HAP-1 (cell line): ENCODE measurements at regions not wholly inside any gene's neighbourhood (a gene's known extent, or its start where the extent isn't known, plus 50 kb on each side); places are given as distances from the start of the nearest gene placed in this dataset.

Source experiments
- DNase-seq, 2 experiments: peaks; one replicate each; pipeline ENCODE4 v3.0.0-alpha.2; 2016 to 2020; ENCODE audit warnings: low spot score in 2 of 2
- H3K27me3 ChIP-seq: fragments of 250-450 bp; sonication (Bioruptor Pico); 2 replicates; pipeline ENCODE4 v1.5.1; 2020; ENCODE audit warnings: low read depth, mild to moderate bottlenecking, moderate library complexity
- H3K36me3 ChIP-seq: fragments of 250-450 bp; sonication (Bioruptor Pico); replicated peaks from 2 replicates; pipeline ENCODE4 v1.5.1; 2020; ENCODE audit warnings: mild to moderate bottlenecking
- H3K4me1 ChIP-seq: fragments of 250-450 bp; sonication (Bioruptor Pico); 2 replicates; pipeline ENCODE4 v1.5.1; 2020; ENCODE audit warnings: mild to moderate bottlenecking
- H3K4me3 ChIP-seq: fragments of 250-450 bp; sonication (Bioruptor Pico); 2 replicates; pipeline ENCODE4 v1.5.1; 2020; ENCODE audit warnings: mild to moderate bottlenecking, moderate library complexity
- H3K9me3 ChIP-seq: fragments of 250-450 bp; sonication (Bioruptor Pico); 2 replicates; pipeline ENCODE4 v1.5.1; 2020; ENCODE audit warnings: mild to moderate bottlenecking, moderate library complexity
- in situ Hi-C: fragments of 300-500 bp; cut with MboI; formaldehyde crosslinking; loops from 3 replicates; pipeline ENCODE4 v1.14.3; 2020; ENCODE audit warnings: low sequenced_read_pairs, inconsistent platforms, mixed read lengths

DNA sequence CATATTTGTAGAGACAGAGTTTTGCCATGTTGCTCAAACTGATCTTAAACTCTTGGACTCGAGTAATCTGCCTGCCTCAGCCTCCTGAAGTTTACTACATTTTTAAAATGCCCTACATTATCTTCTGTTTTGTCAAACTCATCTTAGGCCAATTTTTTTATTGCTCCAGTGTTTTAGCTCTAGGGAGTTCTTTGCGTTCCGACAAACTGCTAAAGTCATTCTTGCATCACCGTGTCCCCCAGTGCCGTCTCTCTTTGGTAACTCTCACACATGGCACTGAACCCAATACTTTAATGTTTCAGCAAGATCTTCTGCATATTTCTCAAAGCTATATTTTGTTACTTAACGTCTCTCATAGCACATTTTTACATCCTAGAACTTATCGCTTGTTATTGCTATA, 440.9 kb upstream of the NRXN1 start:
- no peaks in the 10 kb centered on the region for H3K4me1 ChIP-seq
- no peak overlapping the region for H3K4me3 ChIP-seq
- no peaks in the 10 kb centered on the region for H3K9me3 ChIP-seq
- no peaks in the 10 kb centered on the region for H3K27me3 ChIP-seq
- in situ Hi-C loops = no loop called here
- no peaks in the 10 kb centered on the region for H3K36me3 ChIP-seq
- DNase-seq = no peak

DNA sequence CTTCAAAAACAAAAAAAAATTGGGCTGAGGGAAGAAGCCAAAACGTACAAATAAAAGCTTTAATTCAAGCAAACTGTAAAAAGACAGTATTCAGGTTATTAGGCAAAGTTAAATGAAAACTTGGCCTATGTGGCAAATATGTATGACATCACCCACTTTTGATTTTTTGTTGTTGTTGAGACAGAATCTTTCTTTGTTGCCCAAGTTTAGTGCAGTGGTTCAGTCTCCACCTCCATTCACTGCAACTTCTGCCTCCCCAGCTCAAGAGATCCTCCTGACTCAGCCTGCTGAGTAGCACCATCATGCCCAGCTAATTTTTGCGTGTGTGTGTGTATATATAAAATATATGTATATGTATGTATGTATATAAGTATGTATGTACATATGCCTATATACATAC, 440.4 kb upstream of the NRXN1 start:
- in situ Hi-C loops = no loop called here
- Histone ChIP-seq H3K9me3 (no peaks in the 10 kb centered on the region), H3K4me3 (no peak overlapping the region), H3K4me1 (no peaks in the 10 kb centered on the region), H3K27me3 (no peaks in the 10 kb centered on the region), H3K36me3 (no peaks in the 10 kb centered on the region)
- DNase-seq = no peak

DNA sequence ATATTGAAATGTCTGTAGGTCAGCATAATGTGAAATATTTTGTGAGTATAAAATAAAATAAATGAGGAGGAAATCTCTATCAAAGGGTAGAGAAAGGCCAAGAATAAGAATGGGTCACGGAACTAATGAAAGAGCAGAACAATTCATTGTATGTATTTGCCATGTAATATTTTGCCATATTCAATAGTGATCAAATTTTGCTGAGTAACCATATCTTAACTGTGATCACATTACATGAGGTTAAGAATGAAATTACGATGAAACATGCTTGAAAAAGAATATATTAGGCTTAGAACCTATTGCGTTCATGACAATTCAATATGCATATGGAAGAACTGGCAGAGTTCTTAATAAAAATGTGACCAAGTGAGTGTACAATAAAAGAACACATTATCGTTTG, 437.2 kb upstream of the NRXN1 start:
- in situ Hi-C loops = no loop called here
- no peak overlapping the region for H3K4me3 ChIP-seq
- no peaks in the 10 kb centered on the region for H3K9me3 ChIP-seq
- no peak for DNase-seq
- no peaks in the 10 kb centered on the region for H3K36me3 ChIP-seq
- H3K27me3 ChIP-seq = no peaks in the 10 kb centered on the region
- no peaks in the 10 kb centered on the region for H3K4me1 ChIP-seq

DNA sequence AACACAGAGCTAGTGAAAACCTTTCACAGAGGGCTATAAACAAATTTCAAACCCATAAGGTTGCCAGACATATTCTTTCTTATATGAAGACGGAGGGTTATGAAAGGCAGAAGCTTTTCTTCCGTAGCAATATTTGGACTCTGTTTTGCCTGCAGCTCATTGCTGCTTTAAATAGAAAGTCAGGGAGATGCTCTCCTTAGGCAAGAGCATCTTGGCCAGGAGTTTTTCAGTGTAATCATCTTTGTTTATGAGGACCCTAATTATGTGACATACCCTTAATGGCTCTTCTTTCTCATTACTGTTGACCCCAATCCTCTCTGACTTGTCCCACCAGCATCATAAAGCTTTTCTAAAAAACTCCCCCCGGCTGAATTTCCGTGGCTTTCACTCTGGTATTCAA, 433.4 kb upstream of the NRXN1 start:
- no peaks in the 10 kb centered on the region for H3K27me3 ChIP-seq
- no peak overlapping the region for H3K4me3 ChIP-seq
- in situ Hi-C loops = no loop called here
- no peaks in the 10 kb centered on the region for H3K4me1 ChIP-seq
- no peaks in the 10 kb centered on the region for H3K9me3 ChIP-seq
- DNase-seq = no peak
- H3K36me3 ChIP-seq = no peaks in the 10 kb centered on the region

DNA sequence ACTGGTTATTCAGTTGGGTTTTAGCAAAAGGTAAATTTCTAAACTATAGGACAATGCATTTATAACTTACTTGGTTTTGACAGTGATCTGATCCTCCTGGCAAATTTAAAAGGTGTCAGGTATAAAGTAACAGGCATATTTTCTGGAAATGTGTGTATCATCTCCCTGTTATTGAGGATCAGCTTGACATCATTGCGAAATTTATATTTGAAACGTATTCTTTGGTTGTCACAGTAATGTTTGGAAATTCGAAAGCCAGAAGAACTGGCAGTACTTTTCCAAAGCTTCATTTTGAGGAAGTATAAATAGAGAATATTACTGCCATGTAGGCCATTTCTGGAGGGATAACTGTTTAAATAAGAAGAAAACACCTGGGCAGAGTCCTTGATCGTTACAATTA, 422.2 kb upstream of the NRXN1 start:
- in situ Hi-C loops = no loop called here
- Histone ChIP-seq H3K9me3 (no peaks in the 10 kb centered on the region), H3K4me3 (no peak overlapping the region), H3K27me3 (no peaks in the 10 kb centered on the region), H3K4me1 (no peaks in the 10 kb centered on the region), H3K36me3 (no peaks in the 10 kb centered on the region)
- no peak for DNase-seq

DNA sequence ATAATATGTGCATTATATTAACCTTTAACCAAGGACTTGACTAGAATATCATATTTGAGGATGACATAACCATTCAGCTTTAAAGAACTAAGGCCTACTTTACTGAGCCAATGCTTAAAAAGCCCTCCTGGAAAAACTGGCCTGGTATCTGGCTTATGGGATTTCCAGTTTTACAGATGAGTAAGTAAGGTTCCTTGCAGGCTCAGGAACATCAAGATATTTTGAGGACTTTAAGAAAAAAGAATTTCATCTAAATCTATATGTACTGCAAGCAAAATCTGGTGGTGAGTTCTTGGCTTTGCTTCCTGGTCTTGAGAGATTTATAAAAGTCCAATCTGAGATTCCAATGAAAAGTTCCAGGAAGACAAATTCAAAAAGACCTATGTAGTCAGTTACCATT, 417.0 kb upstream of the NRXN1 start:
- no peak for DNase-seq
- Histone ChIP-seq H3K9me3 (no peaks in the 10 kb centered on the region), H3K4me3 (no peak overlapping the region), H3K27me3 (no peaks in the 10 kb centered on the region), H3K4me1 (no peaks in the 10 kb centered on the region), H3K36me3 (no peaks in the 10 kb centered on the region)
- in situ Hi-C loops = no loop called here

DNA sequence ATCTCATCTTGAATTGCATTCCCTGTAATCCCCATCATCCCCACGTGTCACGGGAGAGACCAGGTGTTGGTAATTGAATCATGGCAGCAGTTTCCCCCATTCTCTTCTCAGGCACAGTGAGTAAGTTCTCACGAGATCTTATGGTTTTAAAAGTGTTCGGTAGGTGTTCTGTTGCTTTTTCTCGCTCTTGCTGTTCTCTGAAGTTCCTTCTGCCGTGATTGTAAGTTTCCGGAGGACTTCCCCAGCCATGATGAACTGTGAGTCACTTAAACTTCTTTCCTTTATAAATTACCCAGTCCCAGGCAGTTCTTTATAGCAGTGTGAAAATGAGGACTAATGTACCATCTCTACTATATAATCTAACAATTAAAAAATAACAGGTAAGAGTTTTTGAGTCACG, 409.9 kb upstream of the NRXN1 start:
- Histone ChIP-seq H3K36me3 (no peaks in the 10 kb centered on the region), H3K9me3 (no peaks in the 10 kb centered on the region), H3K4me3 (no peak overlapping the region), H3K27me3 (no peaks in the 10 kb centered on the region), H3K4me1 (no peaks in the 10 kb centered on the region)
- in situ Hi-C loops = no loop called here
- no peak for DNase-seq

DNA sequence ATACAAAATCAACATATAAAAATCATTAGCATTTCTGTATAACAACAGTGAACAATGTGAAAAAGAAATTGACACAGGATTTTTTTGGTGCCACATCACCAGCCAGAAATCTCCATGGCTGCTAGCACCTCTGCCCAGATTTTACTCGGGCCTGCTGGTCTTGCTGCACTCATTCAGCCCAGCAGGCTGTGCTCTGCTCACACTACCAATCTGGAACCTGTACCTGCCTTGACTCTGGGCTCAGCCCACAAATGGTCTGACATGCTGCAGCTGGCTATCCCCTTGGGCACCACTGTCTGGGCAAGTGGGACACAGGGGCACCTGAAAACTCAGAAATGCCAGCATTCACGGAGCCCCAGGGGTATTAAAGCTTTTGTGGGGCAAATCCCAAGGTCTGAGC, 392.5 kb upstream of the NRXN1 start:
- in situ Hi-C loops = no loop called here
- Histone ChIP-seq H3K4me1 (no peaks in the 10 kb centered on the region; the same call in none of the 2 replicates), H3K4me3 (no peak overlapping the region), H3K9me3 (no peaks in the 10 kb centered on the region), H3K36me3 (no peaks in the 10 kb centered on the region), H3K27me3 (no peaks in the 10 kb centered on the region)
- peak in 1 of 2 experiments; percentile 20 for DNase-seq

DNA sequence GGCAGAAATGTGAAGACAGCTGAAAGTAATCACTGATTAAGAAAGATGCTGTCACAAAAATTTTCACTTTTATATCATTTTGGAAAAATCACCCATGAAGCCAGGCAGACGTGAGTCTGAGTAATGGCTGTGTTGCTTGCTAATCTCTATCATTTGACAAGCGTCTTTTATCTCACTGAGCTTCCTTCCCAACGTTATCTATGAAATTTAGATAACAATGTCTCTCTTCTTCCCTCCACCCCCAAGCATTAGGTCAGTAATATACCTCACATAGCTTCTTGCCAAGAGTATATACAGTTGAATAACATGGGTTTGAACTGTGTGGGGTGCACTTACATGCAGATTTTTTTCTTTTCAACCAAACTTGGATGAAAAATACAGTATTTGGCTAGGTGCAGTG, 388.6 kb upstream of the NRXN1 start:
- Histone ChIP-seq H3K9me3 (no peaks in the 10 kb centered on the region), H3K4me1 (no peaks in the 10 kb centered on the region; the same call in none of the 2 replicates), H3K27me3 (no peaks in the 10 kb centered on the region), H3K4me3 (no peak overlapping the region), H3K36me3 (no peaks in the 10 kb centered on the region)
- in situ Hi-C loops = no loop called here
- DNase-seq = no peak

DNA sequence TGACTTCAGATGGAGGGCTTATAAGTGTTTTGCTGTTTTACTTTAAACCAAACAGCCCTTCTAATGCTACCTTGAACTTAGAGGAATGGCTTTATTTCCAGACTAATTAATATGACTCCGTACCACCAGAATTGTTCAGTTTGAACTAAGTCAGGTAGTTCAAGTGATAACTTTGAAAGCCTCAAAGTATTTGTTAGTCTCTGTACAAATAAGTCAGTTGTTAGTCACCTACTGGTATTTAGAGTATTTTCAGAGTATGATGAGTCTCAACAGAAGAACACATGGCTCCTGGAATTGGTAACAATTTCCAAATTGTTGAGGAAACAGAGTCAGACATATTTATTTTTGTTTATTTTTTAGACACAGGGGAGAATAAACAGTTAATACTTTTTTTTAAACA, 381.8 kb upstream of the NRXN1 start:
- peaks cover 19% of the 10 kb centered on the region for H3K4me1 ChIP-seq
- H3K4me3 ChIP-seq = no peak overlapping the region
- no peaks in the 10 kb centered on the region for H3K36me3 ChIP-seq
- H3K27me3 ChIP-seq = no peaks in the 10 kb centered on the region
- no peak for DNase-seq
- H3K9me3 ChIP-seq = no peaks in the 10 kb centered on the region
- in situ Hi-C loops = no loop called here

DNA sequence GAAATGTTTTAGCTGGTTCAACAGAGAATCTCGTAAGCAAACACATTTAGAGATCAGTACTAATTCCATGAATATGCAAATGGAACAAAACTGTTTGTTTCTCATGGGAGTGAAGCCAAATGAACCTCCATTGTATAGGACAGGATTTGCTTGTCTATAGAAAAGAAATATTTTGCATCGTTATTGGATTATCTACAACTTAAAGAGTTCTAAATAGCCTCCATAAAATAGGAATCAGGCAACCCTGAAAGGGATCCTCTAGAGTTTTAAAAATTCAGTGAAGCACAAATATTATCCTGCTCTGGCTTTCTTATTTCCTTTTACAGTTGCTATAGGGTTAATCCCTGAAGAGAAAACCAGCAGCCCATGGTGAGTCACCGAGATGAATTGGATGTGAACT, 378.4 kb upstream of the NRXN1 start:
- DNase-seq = peak; percentile 48 to 96
- in situ Hi-C loops = no loop called here
- H3K9me3 ChIP-seq = no peaks in the 10 kb centered on the region
- H3K36me3 ChIP-seq = no peaks in the 10 kb centered on the region
- H3K27me3 ChIP-seq = no peaks in the 10 kb centered on the region
- no peak overlapping the region for H3K4me3 ChIP-seq
- H3K4me1 ChIP-seq = peaks cover 19% of the 10 kb centered on the region

DNA sequence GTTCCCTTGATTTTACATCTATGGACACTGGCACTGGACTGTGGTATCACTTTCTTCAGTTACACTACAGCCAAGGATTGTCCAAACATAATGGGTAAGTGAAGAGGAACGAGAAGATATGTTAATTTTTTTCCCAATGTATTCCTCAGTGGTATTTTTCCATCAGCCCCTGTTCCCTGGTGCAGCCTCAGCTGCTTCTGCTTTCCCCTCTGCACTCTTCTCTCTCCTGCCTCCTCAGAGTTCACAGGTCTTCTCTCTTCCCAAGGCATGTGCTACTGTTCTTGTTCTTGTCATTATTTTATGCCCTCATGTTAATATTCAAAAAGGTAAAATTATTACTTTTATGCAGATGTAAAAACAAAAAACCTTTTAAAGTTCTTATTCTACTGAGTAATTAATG, 378.0 kb upstream of the NRXN1 start:
- H3K4me3 ChIP-seq = no peak overlapping the region
- no peaks in the 10 kb centered on the region for H3K27me3 ChIP-seq
- no peaks in the 10 kb centered on the region for H3K9me3 ChIP-seq
- peaks cover 19% of the 10 kb centered on the region for H3K4me1 ChIP-seq
- no peaks in the 10 kb centered on the region for H3K36me3 ChIP-seq
- in situ Hi-C loops = no loop called here
- peak; percentile 45 to 52 for DNase-seq

DNA sequence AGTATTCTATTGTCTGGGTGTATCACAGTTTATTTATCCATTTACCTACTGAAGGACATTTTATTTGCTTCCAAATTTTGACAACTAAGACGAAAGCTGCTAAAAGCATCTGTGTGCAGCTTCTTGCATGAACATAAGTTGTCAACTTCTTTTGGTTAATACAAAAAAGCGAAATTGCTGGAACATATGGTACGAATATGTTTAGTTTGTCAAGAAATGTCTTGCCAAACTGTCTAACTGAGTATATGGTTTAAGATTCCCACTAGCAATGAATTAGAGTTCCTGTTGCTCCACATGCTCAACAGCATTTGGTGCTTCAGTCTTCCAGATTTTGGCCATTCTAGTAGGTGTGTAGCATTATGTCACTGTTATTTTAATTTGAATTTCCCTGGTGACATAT, 372.3 kb upstream of the NRXN1 start:
- Histone ChIP-seq H3K4me1 (no peaks in the 10 kb centered on the region), H3K36me3 (no peaks in the 10 kb centered on the region), H3K27me3 (no peaks in the 10 kb centered on the region), H3K4me3 (no peak overlapping the region), H3K9me3 (no peaks in the 10 kb centered on the region)
- in situ Hi-C loops = no loop called here
- DNase-seq = no peak

DNA sequence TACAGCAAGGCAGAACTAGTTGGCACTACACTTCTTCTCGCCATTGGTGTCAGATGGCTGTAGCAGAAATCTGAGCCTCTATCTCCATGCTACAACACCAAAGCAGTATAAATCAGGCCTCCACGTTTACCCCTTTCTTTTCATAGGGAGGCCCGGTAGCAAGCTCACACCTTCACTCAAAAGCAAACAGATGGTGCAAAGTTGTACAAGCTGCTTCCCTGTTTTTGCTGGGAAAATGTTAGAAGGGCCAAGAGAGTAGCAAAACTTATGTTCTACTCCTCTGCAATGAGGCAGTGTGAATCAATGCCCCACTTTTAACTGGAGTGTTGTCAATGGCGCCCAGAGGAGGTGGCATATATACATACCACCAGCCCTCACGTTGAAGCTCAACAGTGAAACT, 369.6 kb upstream of the NRXN1 start:
- in situ Hi-C loops = no loop called here
- Histone ChIP-seq H3K36me3 (no peaks in the 10 kb centered on the region), H3K4me1 (no peaks in the 10 kb centered on the region), H3K9me3 (no peaks in the 10 kb centered on the region), H3K4me3 (no peak overlapping the region), H3K27me3 (no peaks in the 10 kb centered on the region)
- DNase-seq = no peak

DNA sequence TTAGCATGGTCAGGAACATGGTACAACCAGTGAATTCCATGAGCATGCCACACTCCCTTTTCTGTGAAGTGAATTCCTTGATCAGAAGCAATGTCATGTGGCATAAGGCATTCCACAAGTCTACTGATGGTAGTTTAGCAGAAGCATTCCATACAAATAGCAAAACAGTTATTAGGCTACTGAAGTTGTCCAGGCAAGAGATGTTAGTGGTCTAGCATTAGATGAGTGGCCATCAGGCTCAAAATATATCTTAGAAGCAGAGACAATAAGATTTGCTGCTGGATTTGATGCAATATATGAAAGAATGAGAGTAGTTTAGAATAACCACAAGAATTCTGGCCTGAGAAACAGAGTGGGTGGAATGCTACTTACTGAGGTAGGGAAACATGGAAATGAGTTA, 355.3 kb upstream of the NRXN1 start:
- in situ Hi-C loops = no loop called here
- Histone ChIP-seq H3K9me3 (no peaks in the 10 kb centered on the region), H3K4me3 (no peak overlapping the region), H3K36me3 (no peaks in the 10 kb centered on the region), H3K4me1 (no peaks in the 10 kb centered on the region), H3K27me3 (no peaks in the 10 kb centered on the region)
- no peak for DNase-seq
